AG08396 (cell line): ENCODE measurements at regions not wholly inside any gene's neighbourhood (a gene's known extent, or its start where the extent isn't known, plus 50 kb on each side); places are given as distances from the start of the nearest gene placed in this dataset.
"Not testable (repeated sequence)": the region's sequence is repeated elsewhere in the genome, so short reads cannot be mapped to it uniquely, and the experiment has no call there.

ENCODE experiments used
- DNase-seq: peaks from one replicate; pipeline ENCODE4 v3.0.0; 2012; ENCODE audit warnings: low spot score, mixed read lengths

- no peak for DNase-seq
Measured at GRCh38 chr14:104399432-104400155, 180.0 kb upstream of the C14orf180 start.

- no peak for DNase-seq
Measured at GRCh38 chr14:104400355-104400754, 179.2 kb upstream of the C14orf180 start.

DNA sequence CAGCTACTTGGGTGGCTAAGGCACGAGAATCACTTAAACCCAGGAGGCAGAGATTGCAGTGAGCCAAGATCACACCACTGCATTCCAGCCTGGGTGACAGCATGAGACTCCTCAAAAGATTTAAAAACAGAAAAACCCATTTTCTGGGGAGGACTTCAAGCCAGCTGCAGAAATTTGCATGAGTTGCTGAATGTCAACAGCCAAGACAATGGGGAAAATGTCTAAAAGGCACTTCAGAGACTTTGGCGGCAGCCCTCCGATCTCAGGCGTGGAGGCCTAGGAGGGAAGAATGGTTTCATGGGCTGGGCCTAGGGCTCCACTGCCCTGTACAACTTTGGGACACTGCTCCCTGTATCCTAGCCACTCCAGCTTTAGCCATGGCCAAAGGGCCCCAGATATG, 177.8 kb upstream of the C14orf180 start:
- no peak for DNase-seq

GRCh38 chr14:104402303-104402702, 177.3 kb upstream of the C14orf180 start:
- not testable (repeated sequence) for DNase-seq

DNA sequence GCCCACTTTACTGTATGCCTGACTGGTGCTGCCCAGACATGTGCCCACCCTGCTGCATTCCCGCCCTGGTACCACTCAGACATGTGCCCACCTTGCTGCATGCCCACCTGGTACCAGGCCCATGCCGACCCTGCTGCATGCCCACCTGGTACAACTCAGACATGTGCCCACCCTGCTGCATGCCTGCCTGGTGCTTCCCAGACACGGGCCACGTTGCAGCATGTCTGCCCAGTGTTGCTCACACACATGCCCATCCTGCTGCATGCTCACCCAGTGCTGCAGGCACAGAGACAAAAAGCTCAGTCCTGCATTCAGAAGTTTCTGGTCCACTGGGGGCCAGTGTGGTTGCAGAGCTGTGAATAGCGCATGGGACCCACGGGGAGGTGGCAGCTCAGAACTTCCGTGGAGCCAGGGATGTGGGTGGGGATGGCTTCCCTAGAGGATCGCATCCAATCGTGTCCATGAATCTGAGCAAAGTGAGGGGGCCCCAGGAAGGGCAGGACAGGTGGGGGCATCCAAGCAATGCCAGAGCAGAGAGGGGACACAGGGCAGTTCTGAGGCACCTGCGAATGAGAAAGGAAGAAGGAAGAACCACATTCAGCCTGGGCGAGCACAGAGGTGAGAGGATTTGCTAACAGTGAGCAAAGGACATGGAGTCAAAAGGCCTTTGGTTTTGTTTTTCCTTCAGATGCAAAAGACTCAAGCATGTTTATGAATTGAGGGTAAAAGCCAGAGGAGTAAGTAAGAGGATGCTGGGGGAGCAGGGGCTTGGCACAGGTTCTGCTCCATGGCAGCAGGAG, 175.9 kb upstream of the C14orf180 start:
- DNase-seq, result no peak

DNA sequence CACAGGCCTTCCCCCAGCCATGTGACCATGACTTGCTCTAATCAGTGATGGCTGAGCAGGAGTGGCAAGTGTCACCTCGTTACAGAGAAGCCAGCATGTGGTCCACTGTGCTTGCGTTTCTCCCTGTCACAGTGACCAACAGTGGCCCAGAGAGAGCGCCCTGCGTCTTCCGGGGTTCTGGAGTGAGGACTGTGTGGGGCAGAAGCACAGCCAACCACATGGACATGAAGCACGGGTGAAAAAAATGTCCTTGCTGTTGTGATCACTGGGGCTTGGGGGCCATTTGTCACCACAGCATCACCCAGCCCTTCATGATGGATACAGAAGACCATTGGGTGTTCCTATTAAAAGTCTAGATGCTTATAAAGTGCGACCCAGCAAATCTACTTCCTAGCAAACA, 174.6 kb upstream of the C14orf180 start:
- DNase-seq, result no peak

GRCh38 chr14:104405360-104406226, 174.0 kb upstream of the C14orf180 start:
- no peak for DNase-seq

DNA sequence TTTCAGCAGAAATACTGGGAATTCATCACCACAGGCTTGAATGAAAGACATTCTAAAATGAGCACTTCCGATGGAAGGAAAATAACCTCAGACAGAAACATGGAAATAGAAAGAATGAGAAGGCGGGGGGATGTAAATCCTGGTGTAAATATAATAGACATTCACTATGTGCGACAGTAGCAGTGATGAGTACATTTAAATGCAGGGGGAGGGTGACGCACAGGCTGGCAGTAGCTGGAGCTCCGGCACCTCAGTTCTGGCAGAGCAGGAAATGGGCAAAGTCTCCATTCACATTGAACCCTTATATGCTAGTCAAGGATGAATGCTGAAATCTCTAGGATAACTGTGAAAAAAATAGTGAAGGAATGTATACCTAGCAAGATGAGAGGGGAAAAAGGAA, 172.7 kb upstream of the C14orf180 start:
- DNase-seq, result no peak

- DNase-seq, result no peak
Measured at GRCh38 chr14:104416383-104416782, 163.2 kb upstream of the C14orf180 start.

- no peak for DNase-seq
Measured at GRCh38 chr14:104419865-104420505, 159.6 kb upstream of the C14orf180 start.

GRCh38 chr14:104420523-104420922, 159.0 kb upstream of the C14orf180 start:
- not testable (repeated sequence) for DNase-seq

GRCh38 chr14:104420990-104421389, 158.6 kb upstream of the C14orf180 start:
- DNase-seq, result no peak

- DNase-seq, result no peak
Measured at GRCh38 chr14:104421401-104421821, 158.2 kb upstream of the C14orf180 start.

- no peak for DNase-seq
Measured at GRCh38 chr14:104421892-104422828, 157.4 kb upstream of the C14orf180 start.

DNA sequence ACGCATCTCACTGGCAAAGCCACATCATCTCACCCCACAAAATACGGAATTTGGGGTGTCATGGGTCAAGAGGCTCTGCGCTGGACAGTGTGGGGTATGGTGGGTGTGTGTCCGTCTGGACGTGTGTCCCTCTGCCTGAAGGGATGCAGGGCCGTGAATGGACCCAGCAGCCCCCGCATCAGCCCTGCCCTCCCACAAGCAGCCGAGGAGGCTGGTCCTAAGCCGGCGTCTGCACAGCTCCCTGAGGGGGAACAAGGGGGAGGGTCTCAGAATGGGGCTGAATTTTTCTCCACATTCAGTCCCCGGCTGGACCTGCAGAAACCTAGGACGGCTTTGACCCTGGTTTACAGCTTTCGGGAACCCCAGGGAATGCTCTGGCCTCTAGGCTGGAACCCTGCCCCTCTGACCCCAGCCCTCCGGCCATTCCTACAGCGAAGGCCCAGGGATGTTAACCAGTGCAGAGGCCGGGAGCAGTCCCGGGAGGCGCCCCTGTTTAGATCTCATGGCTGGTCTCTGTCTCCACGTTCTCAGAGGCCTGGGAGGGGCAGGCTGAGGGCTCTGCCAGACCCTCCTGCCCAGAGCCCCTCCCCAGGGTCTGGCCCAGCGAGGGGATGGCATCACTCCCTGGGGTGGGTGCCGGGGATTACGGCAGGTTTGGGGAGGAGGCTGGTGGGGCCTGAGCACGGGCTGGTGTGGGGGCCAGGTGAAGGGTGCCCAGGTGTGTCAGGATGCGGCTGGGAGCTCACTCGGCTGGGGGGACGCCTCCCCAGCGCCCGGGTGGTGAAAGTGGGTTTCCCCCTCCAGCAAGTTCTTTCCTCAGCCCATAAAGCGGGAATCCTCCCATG, 156.5 kb upstream of the C14orf180 start:
- DNase-seq, result no peak

GRCh38 chr14:104423701-104424405, 155.7 kb upstream of the C14orf180 start:
- no peak for DNase-seq

- no peak for DNase-seq
Measured at GRCh38 chr14:104424406-104425072, 155.0 kb upstream of the C14orf180 start.

DNA sequence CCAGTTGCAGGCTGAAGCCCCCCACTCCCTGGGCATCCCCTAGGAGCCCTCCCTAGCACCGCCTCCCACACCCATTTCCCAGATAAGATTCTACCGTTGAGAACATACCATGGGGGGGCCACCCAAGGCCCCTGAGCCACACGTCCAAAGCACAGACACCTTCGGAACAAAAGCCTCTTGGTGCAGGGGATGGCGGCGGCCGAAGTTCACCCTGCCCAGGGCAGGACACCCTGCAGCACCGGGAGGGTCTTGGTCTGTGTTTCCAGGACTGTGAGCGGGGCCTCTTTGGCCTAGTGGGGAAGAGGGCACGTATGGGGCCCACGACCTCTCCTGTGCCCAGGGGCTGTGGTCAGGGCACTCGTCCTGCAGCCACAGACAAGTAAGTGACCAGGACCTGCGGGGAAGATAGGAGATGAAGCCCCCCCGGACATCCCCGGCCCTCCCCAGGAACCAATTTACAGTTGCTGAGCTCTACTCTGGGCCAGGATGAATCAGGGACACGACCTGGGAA, 154.3 kb upstream of the C14orf180 start:
- no peak for DNase-seq
